PC-9 (cell line): ENCODE measurements at regions not wholly inside any gene's neighbourhood (a gene's known extent, or its start where the extent isn't known, plus 50 kb on each side); places are given as distances from the start of the nearest gene placed in this dataset.

Source experiments
- BruUV-seq: library from RNA; stranded (reverse); fragments of 400-500 nt; replicated peaks from 2 replicates; lab custom pipeline; 2021; lab: Mats Ljungman, UMichigan
- CTCF ChIA-PET: fragments of 300-600 bp; sonication (Branson Sonifier 250); formaldehyde crosslinking; loops from one replicate; lab custom pipeline; 2022; ENCODE audit warnings: antibody characterized with exemption; lab: Charles Lee
- POLR2A ChIA-PET: fragments of 300-600 bp; sonication (Branson Sonifier 250); formaldehyde crosslinking; loops from one replicate; lab custom pipeline; 2022; ENCODE audit warnings: antibody characterized with exemption; ENCODE audit not compliant: unreplicated experiment; lab: Charles Lee
- DNase-seq, 2 experiments: peaks; one replicate each; pipeline versions ENCODE4 v3.0.0 to v3.0.0-alpha.2; 2015 to 2022; ENCODE audit warnings: mixed read lengths in 1 of 2
- H2AFZ ChIP-seq: fragments of 200-600 bp; sonication (generic); 2 replicates; pipeline ENCODE4 v1.8.1; 2017; ENCODE audit warnings: antibody characterized with exemption
- H3F3A ChIP-seq: fragments of 200-600 bp; sonication (generic); 2 replicates; pipeline ENCODE4 v1.8.1; 2017; ENCODE audit warnings: antibody characterized with exemption, mild to moderate bottlenecking, low read depth; ENCODE audit not compliant: insufficient read depth
- H3K27ac ChIP-seq: fragments of 200-600 bp; sonication (generic); 2 replicates; pipeline ENCODE4 v1.6.1; 2016; ENCODE audit warnings: mixed run types
- H3K27me3 ChIP-seq: fragments of 200-600 bp; sonication (generic); 2 replicates; pipeline ENCODE4 v1.6.1; 2016; ENCODE audit warnings: low read depth, mixed run types; ENCODE audit not compliant: insufficient read depth
- H3K36me3 ChIP-seq: fragments of 200-600 bp; sonication (generic); 2 replicates; pipeline ENCODE4 v1.6.1; 2016; ENCODE audit warnings: low read depth, mixed run types
- H3K4me1 ChIP-seq: fragments of 200-600 bp; sonication (generic); replicated peaks from 2 replicates; pipeline ENCODE4 v1.6.1; 2016; ENCODE audit warnings: mixed run types; ENCODE audit not compliant: insufficient read depth
- H3K4me2 ChIP-seq: fragments of 200-600 bp; sonication (generic); 2 replicates; pipeline ENCODE4 v1.6.1; 2017; ENCODE audit warnings: mixed run types
- H3K4me3 ChIP-seq: fragments of 200-600 bp; sonication (generic); 2 replicates; pipeline ENCODE4 v1.6.1; 2016; ENCODE audit warnings: mixed run types
- H3K79me2 ChIP-seq: fragments of 200-600 bp; sonication (generic); 2 replicates; pipeline ENCODE4 v1.6.1; 2017; ENCODE audit warnings: low read depth, mixed run types
- H3K9me2 ChIP-seq: fragments of 200-600 bp; sonication (generic); 2 replicates; pipeline ENCODE4 v1.8.1; 2017; ENCODE audit warnings: mild to moderate bottlenecking; ENCODE audit not compliant: insufficient read depth
- H3K9me3 ChIP-seq: fragments of 200-600 bp; sonication (generic); 2 replicates; pipeline ENCODE4 v1.8.1; 2016; ENCODE audit warnings: low read depth; ENCODE audit not compliant: insufficient read depth
- H4K20me1 ChIP-seq: fragments of 200-600 bp; sonication (generic); 2 replicates; pipeline ENCODE4 v1.8.1; 2017; ENCODE audit not compliant: insufficient read depth
- EZH2 ChIP-seq: fragments of 200-600 bp; sonication (generic); IDR thresholded peaks from 2 replicates; pipeline ENCODE4 v1.8.0; 2017; ENCODE audit warnings: antibody characterized with exemption, low read depth
- intact Hi-C: fragments of 100-400 bp; cut with micrococcal nuclease; formaldehyde crosslinking; loops from one replicate; pipeline ENCODE4 v1.10.0; 2022; ENCODE audit not compliant: unreplicated experiment
- TF ChIP-seq, protein P1 (sequence below): fragments of 200-600 bp; sonication (generic); conservative IDR thresholded peaks from 2 replicates; pipeline ENCODE4 v1.6.1; 2017; ENCODE audit warnings: mixed run types, antibody characterized with exemption, mild to moderate bottlenecking, moderate library complexity

DNA sequence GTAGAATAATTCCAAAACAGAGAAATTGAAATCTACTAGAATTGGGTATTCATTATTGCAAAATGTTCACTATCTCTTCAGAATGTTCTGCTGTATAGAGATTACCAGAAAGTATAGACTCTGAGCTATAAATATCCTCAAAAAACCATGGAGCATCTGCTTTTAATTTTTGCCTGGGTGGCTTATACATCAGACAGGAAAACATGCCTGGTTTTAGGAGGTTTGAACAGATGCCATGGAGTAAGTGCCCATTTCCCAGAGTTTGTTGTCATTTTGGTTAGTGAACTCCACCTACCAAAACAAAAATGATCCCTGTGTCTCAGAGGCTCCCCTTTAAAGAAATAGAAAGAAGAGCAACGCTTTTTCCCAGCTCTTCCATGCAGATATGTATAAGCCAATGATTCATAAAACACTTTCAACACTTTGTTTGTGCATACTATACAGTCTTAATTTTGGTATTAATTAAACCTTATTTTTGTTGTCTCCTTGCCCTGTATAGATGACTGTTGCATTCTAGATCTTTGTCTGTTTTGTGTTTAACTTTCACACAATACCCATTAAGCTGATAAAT, 68.7 kb downstream of the MEPE start:
- H3K4me3 ChIP-seq, result no peak overlapping the region
- peaks cover 15% of the 10 kb centered on the region for H3K4me1 ChIP-seq
- intact Hi-C loops, result no loop called here
- no peak for DNase-seq
- H3K79me2 ChIP-seq, result no peaks in the 10 kb centered on the region
- no peak overlapping the region for H2AFZ ChIP-seq
- H3F3A ChIP-seq, result no peaks in the 10 kb centered on the region
- H3K9me2 ChIP-seq, result no peaks in the 10 kb centered on the region
- no peak overlapping the region for H3K27ac ChIP-seq
- H4K20me1 ChIP-seq, result no peaks in the 10 kb centered on the region
- H3K36me3 ChIP-seq, result no peaks in the 10 kb centered on the region
- H3K4me2 ChIP-seq, result no peak overlapping the region
- POLR2A ChIA-PET, result interaction anchor here (0.6 to 0.7 kb wide), 2 partner anchors 60 to 148 kb away, joined by 4 to 5 read pairs; no protein-coding TSS in a partner anchor
- CTCF ChIA-PET, result no interaction called here
- no TSS peak for BruUV-seq
- TF ChIP-seq, protein P1, sequence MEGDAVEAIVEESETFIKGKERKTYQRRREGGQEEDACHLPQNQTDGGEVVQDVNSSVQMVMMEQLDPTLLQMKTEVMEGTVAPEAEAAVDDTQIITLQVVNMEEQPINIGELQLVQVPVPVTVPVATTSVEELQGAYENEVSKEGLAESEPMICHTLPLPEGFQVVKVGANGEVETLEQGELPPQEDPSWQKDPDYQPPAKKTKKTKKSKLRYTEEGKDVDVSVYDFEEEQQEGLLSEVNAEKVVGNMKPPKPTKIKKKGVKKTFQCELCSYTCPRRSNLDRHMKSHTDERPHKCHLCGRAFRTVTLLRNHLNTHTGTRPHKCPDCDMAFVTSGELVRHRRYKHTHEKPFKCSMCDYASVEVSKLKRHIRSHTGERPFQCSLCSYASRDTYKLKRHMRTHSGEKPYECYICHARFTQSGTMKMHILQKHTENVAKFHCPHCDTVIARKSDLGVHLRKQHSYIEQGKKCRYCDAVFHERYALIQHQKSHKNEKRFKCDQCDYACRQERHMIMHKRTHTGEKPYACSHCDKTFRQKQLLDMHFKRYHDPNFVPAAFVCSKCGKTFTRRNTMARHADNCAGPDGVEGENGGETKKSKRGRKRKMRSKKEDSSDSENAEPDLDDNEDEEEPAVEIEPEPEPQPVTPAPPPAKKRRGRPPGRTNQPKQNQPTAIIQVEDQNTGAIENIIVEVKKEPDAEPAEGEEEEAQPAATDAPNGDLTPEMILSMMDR, result no peak
- TF ChIP-seq EZH2, result no peak
- peaks cover 5% of the 10 kb centered on the region; the same call in 1 of the 2 replicates for H3K9me3 ChIP-seq
- no peaks in the 10 kb centered on the region for H3K27me3 ChIP-seq

DNA sequence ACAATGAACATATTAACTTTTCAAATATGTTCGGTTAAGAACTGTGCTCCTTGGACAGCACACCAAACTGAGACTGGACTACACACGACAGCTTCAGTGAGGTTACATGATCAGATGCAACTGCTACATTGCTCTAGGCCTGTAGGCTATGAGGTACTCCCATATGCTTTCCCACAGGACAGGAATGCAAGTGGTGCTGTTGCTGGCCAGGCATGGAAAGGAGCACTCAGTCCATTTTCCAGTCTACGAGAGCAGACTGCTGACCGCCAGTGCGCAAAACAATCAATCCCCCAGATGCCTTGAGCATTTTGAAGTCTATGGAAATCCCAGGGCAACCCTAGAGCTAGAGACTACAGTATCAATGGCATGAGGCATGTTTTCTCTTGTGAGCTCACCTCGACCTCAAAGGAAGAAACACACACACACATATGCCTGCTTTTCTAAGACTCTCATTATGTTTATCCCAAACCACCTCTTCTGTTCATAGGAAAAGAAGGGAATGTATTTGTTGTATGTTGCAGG, 70.8 kb upstream of the SPP1 start:
- ChIA-PET CTCF (no interaction called here), POLR2A (no interaction called here)
- BruUV-seq, result no TSS peak

DNA sequence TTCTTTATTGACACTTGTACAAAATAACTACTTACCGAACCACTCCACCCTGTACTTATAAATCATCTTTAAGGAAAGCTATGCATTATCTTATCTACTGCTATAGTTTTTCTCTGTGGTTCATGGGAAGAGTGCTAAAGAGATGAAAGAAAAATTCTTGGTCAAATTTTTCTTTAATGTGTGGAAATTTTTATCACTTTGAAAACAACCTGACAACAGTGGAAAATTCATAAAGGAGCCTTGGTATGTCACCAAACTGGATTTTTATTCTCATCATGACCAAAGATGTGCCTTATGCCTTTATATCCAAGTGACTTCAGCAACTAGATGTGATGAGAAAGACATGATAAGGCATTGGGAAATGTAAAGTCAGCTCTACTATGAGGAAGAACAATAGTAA, 67.2 kb upstream of the SPP1 start:
- peak in 1 of 2 experiments; percentile 80 for DNase-seq
- H3K4me3 ChIP-seq, result no peak overlapping the region
- no peaks in the 10 kb centered on the region for H3F3A ChIP-seq
- no peaks in the 10 kb centered on the region for H3K36me3 ChIP-seq
- no peaks in the 10 kb centered on the region for H4K20me1 ChIP-seq
- peak overlapping the region; percentile 58; the same call in 1 of the 2 replicates for H3K27ac ChIP-seq
- no peaks in the 10 kb centered on the region for H3K9me3 ChIP-seq
- intact Hi-C loops, result no loop called here
- 0 out of 2 replicates have a peak overlapping the region, but pooled peaks have one; percentile 16 for H3K4me2 ChIP-seq
- POLR2A ChIA-PET, result no interaction called here
- no TSS peak for BruUV-seq
- H3K27me3 ChIP-seq, result no peaks in the 10 kb centered on the region
- H3K79me2 ChIP-seq, result no peaks in the 10 kb centered on the region
- H3K4me1 ChIP-seq, result peaks cover 25% of the 10 kb centered on the region
- TF ChIP-seq, protein P1, result no peak
- TF ChIP-seq EZH2, result no peak
- H2AFZ ChIP-seq, result no peak overlapping the region
- H3K9me2 ChIP-seq, result no peaks in the 10 kb centered on the region
- CTCF ChIA-PET, result no interaction called here

More for the DNA sequence above, 70.8 kb upstream of the SPP1 start:
- H4K20me1 ChIP-seq, result no peaks in the 10 kb centered on the region
- DNase-seq, result no peak
- H3K27ac ChIP-seq, result no peak overlapping the region
- intact Hi-C loops, result no loop called here
- H3F3A ChIP-seq, result no peaks in the 10 kb centered on the region
- no peaks in the 10 kb centered on the region for H3K9me2 ChIP-seq
- no peaks in the 10 kb centered on the region for H3K36me3 ChIP-seq
- no peaks in the 10 kb centered on the region for H3K79me2 ChIP-seq
- no peaks in the 10 kb centered on the region for H3K27me3 ChIP-seq
- TF ChIP-seq, protein P1, result no peak
- TF ChIP-seq EZH2, result no peak
- H3K4me1 ChIP-seq, result peaks cover 14% of the 10 kb centered on the region
- no peaks in the 10 kb centered on the region for H3K9me3 ChIP-seq
- no peak overlapping the region for H2AFZ ChIP-seq
- no peak overlapping the region for H3K4me2 ChIP-seq
- no peak overlapping the region for H3K4me3 ChIP-seq
